ENCODE measurements at regions not wholly inside any gene's neighbourhood (a gene's known extent, or its start where the extent isn't known, plus 50 kb on each side); places are given as distances from the start of the nearest gene placed in this dataset.

GRCh38 chr1:199312626-199313025 is 673.8 kb downstream of the PTPRC start:
- in situ Hi-C loops (cut with MboI), result no loop called here
- Histone ChIP-seq H3K4me1 (ENCODE audit: control insufficient read depth, insufficient read depth, low read length) (peaks cover 3% of the 10 kb centered on the region; the same call in 1 of the 2 replicates), H3K27me3 (replicated peaks in 1 of 2; ENCODE audit: control insufficient read depth in 2 of 2, insufficient read depth in 2 of 2, low read length in 1 of 2) (no peaks in the 10 kb centered on the region), H3K9me3 (replicated peaks; ENCODE audit: control insufficient read depth, insufficient read depth, low read length) (no peaks in the 10 kb centered on the region; the same call in 1 of the 3 replicates), H4K20me1 (ENCODE audit: control insufficient read depth, insufficient read depth) (no peaks in the 10 kb centered on the region), H3K36me3 (ENCODE audit: control insufficient read depth in 2 of 2, insufficient read depth in 2 of 2, low read length in 1 of 2) (no peaks in the 10 kb centered on the region), H3K4me2 (ENCODE audit: control insufficient read depth, insufficient read depth) (no peak overlapping the region), H3K79me2 (ENCODE audit: control insufficient read depth, insufficient read depth, low read length) (no peaks in the 10 kb centered on the region), H2AFZ (ENCODE audit: control insufficient read depth, low read depth, low read length) (no peak overlapping the region), H3K9ac (ENCODE audit: control insufficient read depth, insufficient read depth, low read length) (no peak overlapping the region), H3K4me3 (no peak overlapping the region), H3K27ac (ENCODE audit: control insufficient read depth, insufficient read depth) (no peak overlapping the region)
- SMC1A ChIA-PET (ENCODE audit: uncharacterized antibody, unreplicated experiment), result interaction anchor here (0.9 kb wide), 1 partner anchor 22 kb away, joined by 3 read pairs; no protein-coding TSS in a partner anchor
- POLR2A ChIA-PET, result no interaction called here
- FAIRE-seq, result no peak
- WGBS (ENCODE audit: insufficient coverage, insufficient replicate concordance, low lambda C conversion rate, missing lambda C conversion rate), result 0% methylated on average over 2 of the region's 2 CpGs
- intact Hi-C loops (cut with micrococcal nuclease; ENCODE audit: unreplicated experiment), result no loop called here
- no peak for DNase-seq (ENCODE audit: low read depth, low spot score)
- CTCF ChIA-PET, result interaction anchor here (0.8 kb wide), 1 partner anchor 69 kb away, joined by 3 read pairs; no protein-coding TSS in a partner anchor
- no TSS peak for BruUV-seq (replicated peaks)
- no peak for ATAC-seq
- no peak for TF ChIP-seq FOS (IDR thresholded peaks at IDR 0.05; ENCODE audit: borderline replicate concordance, extremely low read depth, insufficient read length)
- RAD21 ChIA-PET (ENCODE audit: unreplicated experiment), result no interaction called here

DNA sequence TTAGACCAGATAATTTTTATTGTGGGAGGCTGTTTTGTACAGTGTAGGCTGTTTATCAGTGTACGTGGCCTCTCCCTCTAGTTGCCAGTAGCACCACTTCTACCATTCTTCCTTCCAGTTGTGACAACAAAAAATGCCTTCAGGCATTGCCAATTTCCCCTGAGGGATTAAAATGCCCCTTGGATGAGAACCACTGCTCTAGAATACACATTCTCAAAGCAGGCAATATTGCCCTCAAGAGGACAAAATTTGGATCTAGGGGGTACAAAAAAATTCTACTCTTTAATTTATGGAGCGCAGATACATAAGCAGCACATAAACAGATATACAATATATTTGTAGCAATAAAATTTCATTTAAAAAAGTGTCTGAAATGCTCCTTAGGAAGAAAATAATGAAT is 674.6 kb downstream of the PTPRC start:
- 47% methylated on average over 2 of the region's 2 CpGs for WGBS (ENCODE audit: insufficient coverage, insufficient replicate concordance, low lambda C conversion rate, missing lambda C conversion rate)
- in situ Hi-C loops (cut with MboI), result no loop called here
- intact Hi-C loops (cut with micrococcal nuclease; ENCODE audit: unreplicated experiment), result no loop called here

More for the DNA sequence above, 674.6 kb downstream of the PTPRC start:
- ChIA-PET POLR2A (no interaction called here), CTCF (interaction anchor here (0.8 kb wide), 1 partner anchor 70 kb away, joined by 3 read pairs; no protein-coding TSS in a partner anchor), RAD21 (ENCODE audit: unreplicated experiment) (no interaction called here), SMC1A (ENCODE audit: uncharacterized antibody, unreplicated experiment) (no interaction called here)
- no peak for ATAC-seq
- H3K9ac ChIP-seq (ENCODE audit: control insufficient read depth, insufficient read depth, low read length), result no peak overlapping the region
- H3K4me3 ChIP-seq, result no peak overlapping the region
- H3K27ac ChIP-seq (ENCODE audit: control insufficient read depth, insufficient read depth), result no peak overlapping the region
- H3K9me3 ChIP-seq (replicated peaks; ENCODE audit: control insufficient read depth, insufficient read depth, low read length), result no peaks in the 10 kb centered on the region; the same call in 1 of the 3 replicates
- H3K79me2 ChIP-seq (ENCODE audit: control insufficient read depth, insufficient read depth, low read length), result no peaks in the 10 kb centered on the region
- no peaks in the 10 kb centered on the region for H4K20me1 ChIP-seq (ENCODE audit: control insufficient read depth, insufficient read depth)
- no peaks in the 10 kb centered on the region for H3K27me3 ChIP-seq (replicated peaks in 1 of 2; ENCODE audit: control insufficient read depth in 2 of 2, insufficient read depth in 2 of 2, low read length in 1 of 2)
- no peaks in the 10 kb centered on the region for H3K4me1 ChIP-seq (ENCODE audit: control insufficient read depth, insufficient read depth, low read length)
- no peak for FAIRE-seq
- TF ChIP-seq PML (IDR thresholded peaks at IDR 0.05; ENCODE audit: low read length) (no peak), RAD21 (IDR thresholded peaks at IDR 0.05; ENCODE audit: insufficient read depth, low read depth, low read length) (0 out of 2 replicates have a peak, but pooled peaks have one; percentile 5)
- BruUV-seq (replicated peaks), result no TSS peak
- no peaks in the 10 kb centered on the region for H3K36me3 ChIP-seq (ENCODE audit: control insufficient read depth in 2 of 2, insufficient read depth in 2 of 2, low read length in 1 of 2)
- H2AFZ ChIP-seq (ENCODE audit: control insufficient read depth, low read depth, low read length), result no peak overlapping the region
- no peak overlapping the region for H3K4me2 ChIP-seq (ENCODE audit: control insufficient read depth, insufficient read depth)
- no peak for DNase-seq (ENCODE audit: low read depth, low spot score)
